Stimulated activated CD4-positive, alpha-beta T cell treated with anti-CD3 and anti-CD28 coated beads, TNF-alpha, amount 100 ng/mL, for 24 hours (primary cell): ENCODE measurements at regions not wholly inside any gene's neighbourhood (a gene's known extent, or its start where the extent isn't known, plus 50 kb on each side); places are given as distances from the start of the nearest gene placed in this dataset.
"Not testable (repeated sequence)": the region's sequence is repeated elsewhere in the genome, so short reads cannot be mapped to it uniquely, and the experiment has no call there.

Source experiments
- DNase-seq, 3 experiments: peaks; one replicate each; pipeline ENCODE4 v3.0.0-alpha.2; 2020; ENCODE audit warnings: low read depth in 3 of 3

- DNase-seq, result no peak
Observed at GRCh38 chr12:61563665-61564450, 696.3 kb upstream of the USP15 start.

GRCh38 chr12:61564466-61564865 is 695.7 kb upstream of the USP15 start:
- no peak for DNase-seq

- no peak for DNase-seq
Observed at GRCh38 chr12:61566183-61566582, 694.0 kb upstream of the USP15 start.

- DNase-seq, result no peak
Observed at GRCh38 chr12:61574339-61574738, 685.9 kb upstream of the USP15 start.

- DNase-seq, result no peak
Observed at GRCh38 chr12:61584943-61585342, 675.3 kb upstream of the USP15 start.

DNA sequence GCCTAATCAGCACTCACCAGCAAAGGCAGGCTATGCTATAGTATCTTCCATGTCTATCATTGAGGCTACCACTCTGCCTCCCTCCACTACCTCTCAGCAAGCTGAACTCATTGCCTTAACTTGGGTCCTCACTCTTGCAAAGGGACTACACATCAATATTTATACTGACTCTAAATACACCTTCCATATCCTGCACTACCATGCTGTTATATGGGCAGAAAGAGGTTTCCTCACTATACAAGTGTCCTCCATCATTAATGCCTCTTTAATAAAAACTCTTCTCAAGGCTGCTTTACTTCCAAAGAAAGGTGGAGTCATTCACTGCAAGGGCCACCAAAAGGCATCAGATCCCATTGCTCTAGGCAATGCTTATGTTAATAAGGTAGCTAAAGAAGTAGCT is 669.3 kb upstream of the USP15 start:
- DNase-seq, result not testable (repeated sequence)

DNA sequence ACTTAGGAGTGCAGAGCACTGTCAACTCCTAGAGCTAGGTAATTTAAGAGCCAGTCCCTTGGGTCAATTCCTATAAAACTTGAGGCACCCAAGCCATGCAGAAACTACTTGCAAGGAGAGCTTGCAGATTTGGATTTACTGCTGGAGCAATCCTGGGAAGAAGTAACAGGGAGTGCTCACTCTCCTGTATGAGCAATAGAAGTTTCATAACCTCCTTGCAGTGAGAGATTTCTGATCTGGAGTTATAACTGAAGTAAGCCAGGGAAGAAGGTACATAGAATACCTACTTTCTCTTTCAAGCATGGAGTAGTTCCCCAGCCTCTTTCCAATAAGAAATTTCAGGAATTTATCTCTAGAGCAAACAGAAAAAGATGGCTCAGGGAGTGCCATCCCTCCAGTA is 650.1 kb upstream of the USP15 start:
- no peak for DNase-seq

GRCh38 chr12:61629702-61630101 is 630.5 kb upstream of the USP15 start:
- DNase-seq, result no peak

DNA sequence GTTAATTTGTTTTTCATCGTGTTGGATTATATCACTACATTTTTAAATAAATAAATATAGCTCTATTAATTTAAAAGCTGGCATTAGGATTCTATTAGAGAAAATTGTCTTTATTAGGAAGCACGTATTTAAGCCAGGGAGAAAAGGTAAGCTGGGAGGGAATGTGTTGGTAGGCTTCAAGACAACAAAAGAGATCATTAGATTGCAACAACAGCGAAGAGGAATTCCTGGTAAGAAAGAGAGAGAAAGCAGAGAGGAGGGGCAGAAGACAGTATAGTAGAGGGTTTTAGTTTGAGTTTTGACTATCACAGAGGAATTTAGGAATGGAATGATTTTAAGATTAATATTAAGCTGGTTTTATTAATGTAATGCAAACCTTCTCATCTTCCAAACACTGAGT is 613.6 kb upstream of the USP15 start:
- DNase-seq, result no peak

- DNase-seq, result no peak
Observed at GRCh38 chr12:61647566-61647965, 612.6 kb upstream of the USP15 start.

DNA sequence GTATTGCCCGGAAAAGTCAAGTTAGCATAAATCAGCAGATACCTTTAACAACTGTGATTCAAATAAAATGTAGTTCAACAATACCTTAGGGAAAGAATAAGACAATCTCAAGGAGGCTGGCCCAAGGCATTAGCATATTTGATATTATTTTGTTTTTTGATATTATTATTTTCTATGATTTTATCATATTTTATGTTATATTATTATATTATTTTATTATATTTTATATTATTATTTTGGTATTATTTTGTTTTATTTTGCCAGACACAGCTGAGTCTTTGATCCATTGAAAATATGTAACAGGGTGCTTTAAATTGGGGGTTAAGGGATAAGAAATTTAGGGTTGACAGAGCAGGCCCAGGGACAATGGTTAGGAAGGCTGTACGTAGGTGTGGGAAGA is 607.9 kb upstream of the USP15 start:
- DNase-seq, result no peak

DNA sequence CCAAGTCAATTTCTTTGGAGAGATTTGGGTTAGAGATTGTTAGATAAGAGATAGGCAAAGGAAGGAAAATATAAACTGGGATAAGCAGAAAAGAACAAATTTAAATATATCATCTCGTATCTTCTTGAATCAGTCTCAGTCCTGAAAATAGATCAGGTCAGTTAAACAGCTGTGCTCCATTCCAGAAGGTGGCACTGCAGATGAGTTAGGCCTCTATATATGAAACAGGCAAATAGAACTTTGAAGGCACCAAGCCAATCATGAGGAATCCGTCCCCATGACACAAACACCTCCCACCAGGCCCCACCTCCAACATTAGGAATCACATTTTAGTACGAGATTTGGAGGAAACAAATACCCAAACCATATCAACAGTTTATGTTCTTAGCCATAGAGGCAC is 605.5 kb upstream of the USP15 start:
- no peak for DNase-seq

DNA sequence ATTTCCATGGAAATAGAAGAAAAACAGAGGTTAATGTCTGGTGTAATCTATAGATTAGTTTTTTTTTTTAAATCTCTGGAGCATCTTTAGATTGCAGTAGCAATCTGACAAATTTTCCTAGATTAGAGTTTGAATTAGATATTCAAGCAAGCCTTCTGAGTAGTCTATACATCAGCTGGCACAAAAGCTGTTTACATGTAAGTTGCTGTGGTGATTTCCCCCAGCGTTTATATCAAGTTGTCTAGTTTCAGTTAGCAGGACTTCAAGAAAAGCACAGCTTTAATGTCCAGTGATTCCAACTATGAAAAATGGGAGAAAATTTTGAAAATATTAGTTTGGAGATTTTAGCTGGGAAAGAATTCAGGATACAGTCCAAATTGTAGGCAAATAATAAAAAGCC is 605.0 kb upstream of the USP15 start:
- DNase-seq, result no peak

DNA sequence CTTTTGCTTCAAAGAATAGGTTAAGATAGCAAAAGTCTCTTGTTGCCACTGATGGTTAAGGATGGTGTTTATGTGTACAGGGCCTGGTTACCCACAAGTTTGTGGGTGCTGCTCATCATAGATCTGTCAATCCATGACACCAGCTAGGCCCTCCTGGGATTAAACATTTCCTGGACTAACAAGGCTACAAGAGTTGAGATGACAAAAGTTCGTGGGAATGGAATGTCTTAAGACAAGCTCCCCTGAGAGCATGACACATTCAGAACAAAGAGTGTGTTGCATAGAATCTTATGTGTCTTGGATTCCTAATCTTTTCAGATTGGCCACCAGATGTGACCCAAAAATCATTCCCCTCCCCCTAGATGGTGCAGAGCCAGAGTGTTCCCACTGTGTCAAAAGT is 592.5 kb upstream of the USP15 start:
- DNase-seq, result no peak

DNA sequence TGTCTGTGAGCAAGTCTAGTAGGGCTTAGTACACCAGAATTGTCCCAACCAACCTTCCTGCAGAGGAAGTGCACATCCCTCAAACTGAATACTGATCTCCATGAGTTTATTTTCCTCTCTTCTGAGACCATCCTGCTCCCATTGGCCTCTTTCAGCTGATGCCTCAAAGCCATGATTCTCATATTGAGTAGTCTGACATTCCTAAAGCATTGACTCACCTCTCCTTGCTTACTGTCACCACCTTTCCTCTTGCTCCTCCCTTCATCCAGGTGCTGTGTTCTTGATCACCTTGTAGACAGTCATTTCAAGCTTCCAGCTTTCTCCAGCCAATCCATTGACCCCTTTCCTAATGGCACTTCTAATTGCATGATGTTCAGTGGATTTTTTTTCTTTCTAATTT is 583.7 kb upstream of the USP15 start:
- no peak for DNase-seq

GRCh38 chr12:61687407-61687806 is 572.8 kb upstream of the USP15 start:
- DNase-seq, result no peak

DNA sequence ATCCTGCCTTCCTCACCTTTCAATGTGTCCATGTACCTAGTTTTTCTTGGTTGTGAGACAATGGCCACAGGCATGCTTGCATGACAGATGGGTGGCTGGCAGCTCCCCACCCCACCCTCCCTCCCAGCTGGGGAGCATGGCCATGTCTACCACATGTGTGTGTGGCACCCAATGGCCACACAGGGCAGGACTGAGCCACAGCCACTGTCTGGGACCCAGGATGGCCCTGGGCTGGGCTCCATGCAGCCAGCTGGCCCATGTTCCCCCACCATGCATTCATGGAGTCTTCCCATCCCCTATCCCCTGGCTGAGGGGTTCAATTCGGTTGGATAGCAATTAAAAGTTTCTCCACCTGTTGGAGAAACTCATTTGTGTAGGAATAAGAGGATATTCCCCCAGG is 566.0 kb upstream of the USP15 start:
- no peak for DNase-seq

GRCh38 chr12:61701471-61701870 is 558.7 kb upstream of the USP15 start:
- DNase-seq, result no peak

GRCh38 chr12:61706783-61707182 is 553.4 kb upstream of the USP15 start:
- no peak for DNase-seq

- DNase-seq, result no peak
Observed at GRCh38 chr12:61713121-61713520, 547.1 kb upstream of the USP15 start.

GRCh38 chr12:61717986-61718385 is 542.2 kb upstream of the USP15 start:
- no peak for DNase-seq

DNA sequence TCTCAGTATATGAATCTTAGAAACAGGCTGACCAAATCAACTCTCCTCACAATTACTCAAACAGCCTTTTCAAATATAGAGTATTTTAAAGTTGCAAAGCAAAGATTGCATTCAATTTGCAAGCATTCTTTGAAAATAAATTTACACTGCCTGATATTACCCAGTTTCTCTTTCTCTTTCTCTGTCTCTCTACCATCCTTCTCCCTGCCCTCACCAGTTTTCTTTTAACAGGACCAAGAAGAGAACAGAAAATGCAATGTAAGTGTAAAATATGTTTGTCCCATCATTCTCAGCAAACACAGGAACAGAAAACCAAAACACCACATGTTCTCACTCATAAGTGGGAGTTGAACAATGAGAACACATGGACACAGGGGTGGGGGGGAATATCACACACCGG is 520.3 kb upstream of the USP15 start:
- DNase-seq, result no peak

DNA sequence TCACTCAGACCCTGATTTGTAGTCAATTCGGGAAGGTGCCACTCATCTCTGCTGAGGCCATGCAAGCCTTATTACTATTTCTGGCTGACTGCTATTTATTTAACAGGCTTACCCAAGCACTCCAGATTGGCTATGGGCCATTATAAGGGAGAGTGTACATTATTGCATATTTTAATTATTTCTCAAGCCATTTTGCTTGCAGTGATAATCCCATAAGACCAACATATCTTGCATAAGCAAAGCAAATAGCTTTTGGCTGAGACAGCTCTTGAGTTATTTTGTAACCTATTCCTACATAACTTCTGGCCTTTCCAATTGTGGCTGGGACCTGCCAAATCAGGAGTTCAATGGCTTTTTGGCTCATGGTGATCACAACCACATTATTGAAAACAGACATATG is 509.6 kb upstream of the USP15 start:
- DNase-seq, result no peak

DNA sequence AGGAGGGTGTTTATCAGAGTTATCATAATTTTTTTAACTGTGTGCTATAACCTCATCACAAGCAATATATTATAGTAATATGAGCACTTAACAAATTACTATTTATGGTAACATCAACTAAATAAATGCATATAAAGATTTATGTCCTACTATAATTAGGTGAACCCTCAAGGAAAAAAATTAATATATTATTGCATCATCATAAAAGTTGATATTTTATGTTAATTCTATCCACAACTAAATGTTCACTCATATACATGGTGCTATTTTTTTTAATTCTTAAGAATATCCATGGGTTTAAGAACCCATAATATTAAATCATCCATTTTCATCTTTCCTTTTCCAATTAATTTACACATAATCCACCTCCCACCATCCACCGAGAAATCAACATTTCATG is 506.0 kb upstream of the USP15 start:
- DNase-seq, result no peak
